ENCODE measurements at regions not wholly inside any gene's neighbourhood (a gene's known extent, or its start where the extent isn't known, plus 50 kb on each side); places are given as distances from the start of the nearest gene placed in this dataset.
A peak's percentile ranks its signal among the peaks of the same experiment; 100 is the strongest.
"Not testable (repeated sequence)": the region's sequence is repeated elsewhere in the genome, so short reads cannot be mapped to it uniquely, and the experiment has no call there.

DNA sequence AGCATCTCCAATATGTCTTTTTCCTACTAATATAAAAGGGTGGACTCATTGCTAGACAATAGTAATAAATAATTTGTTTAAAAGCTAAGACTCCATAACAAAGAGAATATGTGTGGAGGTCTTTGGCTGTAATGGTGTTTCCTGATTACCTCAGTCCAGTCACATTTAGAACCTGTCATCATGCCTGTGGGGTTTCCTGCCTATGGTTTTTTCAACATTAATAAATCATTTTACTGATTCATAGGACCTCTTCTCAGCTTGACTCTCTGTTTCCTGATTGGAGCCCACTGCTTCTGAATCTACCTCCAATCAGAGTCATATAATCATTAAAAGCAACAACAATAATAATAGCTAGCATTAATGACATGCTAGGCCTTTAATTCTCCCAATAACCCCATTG lies 52.4 kb upstream of the GNAI1 start:
- DNase-seq (ENCODE audit: extremely low read depth, low read depth, low spot score), result no peak

GRCh38 chr7:80078886-80079285 lies 55.7 kb upstream of the GNAI1 start:
- no peak for DNase-seq (ENCODE audit: extremely low read depth, low read depth, low spot score)

GRCh38 chr7:80078159-80078731 lies 56.4 kb upstream of the GNAI1 start:
- no peak for DNase-seq (ENCODE audit: extremely low read depth, low read depth, low spot score)

DNA sequence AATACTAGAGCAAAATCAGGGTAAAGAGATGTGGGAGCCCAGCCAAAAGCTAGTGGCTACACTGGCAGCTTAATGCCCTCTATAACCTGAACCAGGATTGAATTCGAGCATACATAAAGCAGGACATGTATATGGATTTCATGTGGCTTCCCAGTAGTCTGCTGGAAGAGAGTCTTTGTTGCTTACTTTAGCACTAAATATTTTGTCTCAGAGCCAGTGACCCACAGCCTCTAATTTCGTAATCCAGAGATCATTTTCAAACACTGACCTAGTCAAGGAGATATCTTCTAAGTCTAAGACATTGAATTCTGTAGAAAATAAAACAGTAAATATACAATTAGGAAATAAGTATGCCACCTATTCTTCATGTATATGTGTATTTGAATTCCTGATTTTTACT lies 64.2 kb upstream of the GNAI1 start:
- DNase-seq (ENCODE audit: extremely low read depth, low read depth, low spot score), result no peak

GRCh38 chr7:80066639-80067038 lies 68.0 kb upstream of the GNAI1 start:
- DNase-seq (ENCODE audit: extremely low read depth, low read depth, low spot score), result no peak

DNA sequence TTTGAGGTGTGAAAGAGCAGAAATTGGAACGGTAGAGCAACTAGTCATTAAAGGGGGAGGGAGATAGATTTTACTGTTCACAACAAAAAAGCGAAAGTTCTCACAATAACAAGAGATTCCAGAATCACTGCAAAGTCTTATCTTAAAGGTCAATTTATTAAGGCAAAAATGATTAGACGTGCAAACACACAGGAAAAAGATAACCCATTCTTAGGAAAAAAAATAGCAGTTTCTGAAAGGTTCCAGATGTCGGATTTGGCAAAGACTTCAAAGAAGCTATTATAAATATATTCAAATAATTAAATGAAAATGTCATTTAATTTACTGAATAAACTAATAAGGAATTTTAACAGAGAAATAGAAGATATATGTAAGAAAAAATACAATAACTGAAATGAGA lies 70.8 kb upstream of the GNAI1 start:
- DNase-seq (ENCODE audit: extremely low read depth, low read depth, low spot score), result no peak

DNA sequence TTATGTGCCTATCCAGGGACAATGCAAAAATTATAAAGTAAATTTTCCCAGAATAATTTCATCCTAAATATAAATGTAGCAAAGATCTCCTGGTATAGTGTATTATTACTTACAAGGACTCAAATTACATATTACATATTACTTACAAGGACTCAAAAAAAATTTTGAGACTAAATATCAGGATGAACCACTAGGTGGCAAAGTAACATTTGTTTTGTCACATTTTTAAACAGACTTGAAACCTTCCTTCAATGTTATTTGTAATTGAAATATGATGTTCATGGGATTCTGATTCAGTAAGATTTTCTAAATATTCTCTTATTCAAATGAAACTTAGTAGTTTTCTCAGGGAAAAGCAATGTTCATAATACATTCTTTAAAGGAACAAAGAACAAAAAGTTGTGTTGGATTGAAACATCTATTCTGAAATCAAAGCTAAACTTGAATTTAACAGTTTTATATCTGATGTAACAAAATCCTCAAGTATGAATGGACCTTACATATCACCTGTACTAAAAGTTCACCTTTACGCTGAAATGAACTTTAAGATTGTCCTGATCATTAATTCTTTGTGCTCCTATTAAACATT lies 74.3 kb upstream of the GNAI1 start:
- peak; percentile 63 for DNase-seq (ENCODE audit: extremely low read depth, low read depth, low spot score)

DNA sequence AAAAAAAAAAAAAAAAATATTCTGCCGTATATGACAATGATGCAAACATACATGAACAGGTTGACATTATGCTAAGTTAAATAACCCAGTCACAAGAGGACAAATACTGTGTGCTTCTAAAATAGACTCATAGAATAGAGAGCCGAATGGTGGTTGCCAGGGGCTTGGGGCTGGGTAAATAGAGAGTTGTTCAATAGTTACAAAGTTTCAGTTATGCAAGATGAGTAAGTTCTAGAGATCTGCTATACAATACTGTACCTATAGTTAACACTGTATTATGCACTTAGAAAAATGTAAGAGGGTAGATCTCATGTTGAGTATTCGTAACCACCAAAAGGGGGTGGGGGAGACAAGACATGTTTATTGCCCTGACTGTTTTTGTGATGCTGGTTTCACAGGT lies 77.1 kb upstream of the GNAI1 start:
- DNase-seq (ENCODE audit: extremely low read depth, low read depth, low spot score), result no peak

DNA sequence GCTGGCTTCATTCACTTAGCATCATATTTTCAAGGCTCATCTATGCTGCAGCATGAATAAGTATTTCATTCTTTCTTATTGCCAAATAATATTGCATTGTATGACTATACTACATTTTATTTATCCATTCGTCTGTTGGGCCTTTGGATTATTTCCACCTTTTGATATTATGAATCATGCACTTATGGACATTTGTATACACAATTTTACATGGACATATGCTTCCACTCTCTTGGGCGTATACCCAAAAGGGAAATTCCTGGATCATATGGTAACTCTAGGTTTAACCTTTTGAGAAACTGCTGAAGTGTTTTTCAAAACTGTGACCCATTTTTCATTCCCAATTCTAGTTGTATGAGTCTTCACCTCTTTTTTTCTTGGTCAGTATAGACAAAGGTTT lies 80.3 kb upstream of the GNAI1 start:
- no peak for DNase-seq (ENCODE audit: extremely low read depth, low read depth, low spot score)

DNA sequence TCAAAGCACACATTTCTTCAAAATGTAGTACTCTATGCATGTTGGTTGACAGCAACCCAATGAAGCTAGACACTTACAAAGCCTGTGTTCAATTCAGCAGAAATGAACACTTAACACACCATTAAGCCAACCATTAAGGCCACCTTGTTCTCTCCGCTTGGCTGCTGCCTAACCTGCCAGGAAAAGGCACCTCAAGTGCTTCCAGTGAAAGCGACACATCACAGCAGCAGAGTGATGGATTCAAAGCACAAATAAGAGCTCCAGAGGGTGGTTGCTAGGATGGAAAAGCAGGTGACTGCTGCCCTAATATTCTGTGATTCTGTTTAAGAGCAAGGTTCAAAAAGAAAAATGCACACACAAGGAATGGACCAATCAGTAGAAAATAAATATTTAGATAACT lies 81.5 kb upstream of the GNAI1 start:
- no peak for DNase-seq (ENCODE audit: extremely low read depth, low read depth, low spot score)

GRCh38 chr7:80047856-80048459 lies 86.7 kb upstream of the GNAI1 start:
- DNase-seq (ENCODE audit: extremely low read depth, low read depth, low spot score), result no peak

DNA sequence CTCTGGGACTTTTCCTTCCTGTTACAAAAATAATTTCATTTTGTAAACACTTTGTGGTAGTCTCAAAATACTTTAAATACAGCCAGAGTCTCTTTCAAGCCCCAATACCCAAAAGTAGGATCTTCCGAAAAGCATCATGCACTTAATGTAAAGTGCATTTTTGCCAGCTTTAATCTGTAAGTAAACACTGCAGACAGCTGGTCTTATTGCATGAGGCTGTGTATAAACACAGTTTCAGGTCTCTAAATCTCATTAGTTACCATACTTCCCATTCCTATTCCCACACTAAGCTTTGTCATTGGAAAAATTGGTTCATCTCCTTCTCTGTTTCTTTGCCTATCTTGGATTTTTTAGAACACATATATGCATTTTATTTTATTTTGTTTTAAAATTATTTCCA lies 87.6 kb upstream of the GNAI1 start:
- DNase-seq (ENCODE audit: extremely low read depth, low read depth, low spot score), result no peak

DNA sequence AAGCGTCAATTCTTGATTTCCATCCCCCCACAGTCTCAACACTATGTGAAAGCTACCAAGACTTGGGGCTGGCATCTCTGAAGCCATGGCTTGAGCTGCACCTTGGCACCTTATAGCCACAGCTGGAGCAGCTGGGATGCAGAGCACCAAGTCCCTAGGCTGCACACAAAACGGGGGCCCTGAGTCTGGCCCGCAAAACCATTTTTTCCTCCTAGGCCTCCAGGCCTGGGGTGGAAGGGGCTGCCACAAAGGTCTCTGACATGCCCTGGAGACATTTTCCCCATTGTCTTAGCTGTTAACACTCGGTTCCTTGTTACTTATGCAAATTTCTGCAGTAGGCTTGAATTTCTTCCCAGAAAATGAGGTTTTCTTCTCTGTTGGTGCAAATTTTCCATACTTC lies 89.8 kb upstream of the GNAI1 start:
- DNase-seq (ENCODE audit: extremely low read depth, low read depth, low spot score), result no peak

GRCh38 chr7:80040752-80041151 lies 93.9 kb upstream of the GNAI1 start:
- DNase-seq (ENCODE audit: extremely low read depth, low read depth, low spot score), result no peak

DNA sequence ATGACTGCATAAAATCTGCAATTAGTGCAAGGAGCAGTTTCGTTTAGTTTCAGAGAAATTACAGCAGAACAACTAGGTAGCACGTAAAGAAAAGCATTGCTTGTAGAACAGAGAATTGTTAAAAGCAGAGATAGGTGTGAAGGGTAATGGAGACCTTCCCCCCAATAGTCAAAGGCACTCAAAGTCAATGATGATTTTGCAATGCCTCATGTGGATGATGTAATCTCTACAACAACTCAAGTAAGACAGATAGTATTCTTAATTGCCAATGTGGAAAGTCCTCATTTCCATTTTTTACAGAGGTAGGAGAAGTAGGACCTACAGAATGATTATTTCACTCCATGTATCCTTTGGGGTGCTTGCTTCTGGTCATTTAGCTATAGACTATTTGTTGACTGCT lies 94.3 kb upstream of the GNAI1 start:
- no peak for DNase-seq (ENCODE audit: extremely low read depth, low read depth, low spot score)

- no peak for DNase-seq (ENCODE audit: extremely low read depth, low read depth, low spot score)
Observed at GRCh38 chr7:80039251-80039884, 95.3 kb upstream of the GNAI1 start.

- no peak for DNase-seq (ENCODE audit: extremely low read depth, low read depth, low spot score)
Observed at GRCh38 chr7:80037689-80038088, 96.9 kb upstream of the GNAI1 start.

DNA sequence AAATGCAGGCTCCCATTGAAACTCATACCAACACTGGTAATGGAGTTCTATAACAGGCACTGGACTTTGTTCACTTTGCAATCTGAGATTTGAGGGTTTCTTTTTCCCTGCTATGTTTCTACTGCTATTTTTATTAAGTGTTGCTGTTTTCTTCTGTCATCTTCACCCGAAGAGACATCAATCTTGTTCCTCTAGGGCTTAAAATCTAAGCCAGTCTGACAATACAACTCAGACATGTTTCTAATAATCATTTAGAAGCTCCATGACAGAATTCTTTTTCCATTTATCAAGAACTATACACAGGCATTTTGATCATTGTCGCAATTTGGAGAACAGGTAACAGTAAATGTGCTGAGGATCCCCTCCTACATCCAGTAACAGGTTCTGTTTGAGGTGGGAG lies 98.5 kb upstream of the GNAI1 start:
- DNase-seq (ENCODE audit: extremely low read depth, low read depth, low spot score), result no peak

DNA sequence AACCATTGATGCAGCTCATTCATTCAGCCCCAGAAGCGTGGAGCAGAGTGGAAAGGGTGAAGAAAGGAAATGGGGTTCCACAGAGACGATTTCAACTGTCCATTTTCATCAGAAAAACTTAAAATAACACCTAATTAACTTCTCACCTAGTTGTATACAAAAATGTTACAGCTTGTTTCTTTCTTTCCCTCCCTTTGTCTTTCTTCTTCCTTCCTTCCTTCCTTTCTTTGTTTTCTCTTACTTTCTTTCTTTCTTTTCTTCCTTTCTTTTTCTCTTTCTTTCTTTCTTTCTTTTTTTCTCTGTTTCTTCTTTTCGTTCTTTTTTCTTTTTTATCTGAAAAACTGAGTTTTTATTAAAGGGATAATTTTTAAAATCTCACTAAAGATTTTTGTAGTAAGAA lies 105.9 kb upstream of the GNAI1 start:
- no peak for DNase-seq (ENCODE audit: extremely low read depth, low read depth, low spot score)

GRCh38 chr7:80027611-80028173 lies 106.9 kb upstream of the GNAI1 start:
- DNase-seq (ENCODE audit: extremely low read depth, low read depth, low spot score), result no peak

- DNase-seq (ENCODE audit: extremely low read depth, low read depth, low spot score), result no peak
Observed at GRCh38 chr7:80026766-80027165, 107.9 kb upstream of the GNAI1 start.

DNA sequence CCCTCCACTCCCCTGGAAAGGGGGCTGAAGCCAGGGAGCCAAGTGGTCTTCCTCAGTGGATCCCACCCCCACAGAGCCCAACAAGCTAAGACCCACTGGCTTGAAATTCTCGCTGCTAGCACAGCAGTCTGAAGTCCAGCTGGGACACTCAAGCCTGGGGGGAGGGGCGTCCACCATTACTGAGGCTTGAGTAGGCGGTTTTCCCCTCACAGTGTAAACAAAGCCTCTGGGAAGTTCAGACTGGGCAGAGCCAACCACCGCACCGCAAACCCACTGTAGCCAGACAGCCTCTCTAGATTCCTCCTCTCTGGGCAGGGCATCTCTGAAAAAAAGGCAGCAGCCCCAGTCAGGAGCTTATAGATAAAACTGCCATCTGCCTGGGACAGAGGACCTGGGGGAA lies 114.4 kb upstream of the GNAI1 start:
- not testable (repeated sequence) for DNase-seq (ENCODE audit: extremely low read depth, low read depth, low spot score)

All from glomerular endothelial cell (primary cell).